Kidney capillary endothelial cell (primary cell): ENCODE measurements at regions not wholly inside any gene's neighbourhood (a gene's known extent, or its start where the extent isn't known, plus 50 kb on each side); places are given as distances from the start of the nearest gene placed in this dataset.
"Not testable (repeated sequence)": the region's sequence is repeated elsewhere in the genome, so short reads cannot be mapped to it uniquely, and the experiment has no call there.

ENCODE experiments used
- DNase-seq: peaks from one replicate; pipeline ENCODE4 v3.0.0-alpha.2; 2018; ENCODE audit warnings: low spot score

GRCh38 chr3:166522017-166522416 lies 684.8 kb upstream of the BCHE start:
- no peak for DNase-seq

GRCh38 chr3:166519443-166519842 lies 682.2 kb upstream of the BCHE start:
- no peak for DNase-seq

GRCh38 chr3:166518040-166518439 lies 680.8 kb upstream of the BCHE start:
- DNase-seq: no peak

GRCh38 chr3:166510382-166510781 lies 673.2 kb upstream of the BCHE start:
- no peak for DNase-seq

- not testable (repeated sequence) for DNase-seq
These were observed 663.2 kb upstream of the BCHE start for GRCh38 chr3:166500420-166500819.

- DNase-seq: no peak
These were observed 662.4 kb upstream of the BCHE start for GRCh38 chr3:166499636-166500035.

GRCh38 chr3:166498446-166498845 lies 661.2 kb upstream of the BCHE start:
- DNase-seq: no peak

- DNase-seq: no peak
These were observed 652.6 kb upstream of the BCHE start for GRCh38 chr3:166489826-166490225.

- DNase-seq: no peak
These were observed 651.9 kb upstream of the BCHE start for GRCh38 chr3:166488977-166489672.

- no peak for DNase-seq
These were observed 647.2 kb upstream of the BCHE start for GRCh38 chr3:166484470-166484869.

- no peak for DNase-seq
These were observed 644.1 kb upstream of the BCHE start for GRCh38 chr3:166481340-166481739.

GRCh38 chr3:166478356-166478755 lies 641.1 kb upstream of the BCHE start:
- no peak for DNase-seq

GRCh38 chr3:166473501-166473900 lies 636.3 kb upstream of the BCHE start:
- no peak for DNase-seq

- no peak for DNase-seq
These were observed 634.8 kb upstream of the BCHE start for GRCh38 chr3:166472015-166472414.

GRCh38 chr3:166471074-166471767 lies 634.0 kb upstream of the BCHE start:
- DNase-seq: no peak

GRCh38 chr3:166462891-166463470 lies 625.8 kb upstream of the BCHE start:
- DNase-seq: no peak

- no peak for DNase-seq
These were observed 624.4 kb upstream of the BCHE start for GRCh38 chr3:166461626-166462025.

- DNase-seq: no peak
These were observed 620.2 kb upstream of the BCHE start for GRCh38 chr3:166457382-166457781.

GRCh38 chr3:166456286-166456685 lies 619.1 kb upstream of the BCHE start:
- DNase-seq: no peak

GRCh38 chr3:166455744-166456143 lies 618.5 kb upstream of the BCHE start:
- DNase-seq: no peak

GRCh38 chr3:166453478-166453877 lies 616.3 kb upstream of the BCHE start:
- DNase-seq: no peak

- no peak for DNase-seq
These were observed 614.8 kb upstream of the BCHE start for GRCh38 chr3:166451997-166452396.

GRCh38 chr3:166447513-166447912 lies 610.3 kb upstream of the BCHE start:
- no peak for DNase-seq
